ENCODE measurements at regions not wholly inside any gene's neighbourhood (a gene's known extent, or its start where the extent isn't known, plus 50 kb on each side); places are given as distances from the start of the nearest gene placed in this dataset.

DNA sequence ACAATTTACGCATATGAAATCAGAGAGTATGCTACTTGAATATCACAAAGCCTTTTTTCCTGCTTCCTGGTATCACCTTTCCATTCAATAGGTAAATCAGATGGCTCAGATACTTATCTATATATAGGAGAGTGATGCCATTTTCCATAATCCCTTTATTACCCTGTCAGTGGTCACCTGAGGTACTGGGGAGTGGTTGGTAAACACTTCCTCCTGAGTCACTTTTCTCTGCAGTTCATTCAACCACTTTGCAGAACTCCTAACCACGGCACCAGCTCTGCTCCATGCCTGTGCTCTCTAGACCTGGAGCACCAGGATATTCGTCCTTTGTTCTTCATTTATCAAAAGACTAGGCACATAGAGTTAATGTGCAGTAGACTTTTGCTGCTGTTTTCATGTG lies 748.5 kb upstream of the KLHL1 start:
- TF ChIP-seq, protein P1, sequence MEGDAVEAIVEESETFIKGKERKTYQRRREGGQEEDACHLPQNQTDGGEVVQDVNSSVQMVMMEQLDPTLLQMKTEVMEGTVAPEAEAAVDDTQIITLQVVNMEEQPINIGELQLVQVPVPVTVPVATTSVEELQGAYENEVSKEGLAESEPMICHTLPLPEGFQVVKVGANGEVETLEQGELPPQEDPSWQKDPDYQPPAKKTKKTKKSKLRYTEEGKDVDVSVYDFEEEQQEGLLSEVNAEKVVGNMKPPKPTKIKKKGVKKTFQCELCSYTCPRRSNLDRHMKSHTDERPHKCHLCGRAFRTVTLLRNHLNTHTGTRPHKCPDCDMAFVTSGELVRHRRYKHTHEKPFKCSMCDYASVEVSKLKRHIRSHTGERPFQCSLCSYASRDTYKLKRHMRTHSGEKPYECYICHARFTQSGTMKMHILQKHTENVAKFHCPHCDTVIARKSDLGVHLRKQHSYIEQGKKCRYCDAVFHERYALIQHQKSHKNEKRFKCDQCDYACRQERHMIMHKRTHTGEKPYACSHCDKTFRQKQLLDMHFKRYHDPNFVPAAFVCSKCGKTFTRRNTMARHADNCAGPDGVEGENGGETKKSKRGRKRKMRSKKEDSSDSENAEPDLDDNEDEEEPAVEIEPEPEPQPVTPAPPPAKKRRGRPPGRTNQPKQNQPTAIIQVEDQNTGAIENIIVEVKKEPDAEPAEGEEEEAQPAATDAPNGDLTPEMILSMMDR (IDR thresholded peaks at IDR 0.05): no peak
- TF ChIP-seq POLR2A (IDR thresholded peaks at IDR 0.05) (no peak), EP300 (IDR thresholded peaks at IDR 0.05) (no peak)

Measured in sigmoid colon (tissue), 4 donors.